Osteocyte (in vitro differentiated cells): ENCODE measurements at regions not wholly inside any gene's neighbourhood (a gene's known extent, or its start where the extent isn't known, plus 50 kb on each side); places are given as distances from the start of the nearest gene placed in this dataset.

Experiments
- DNase-seq: peaks from one replicate; pipeline ENCODE4 v3.0.0; 2021; ENCODE audit warnings: mixed read lengths; ENCODE audit not compliant: unreplicated experiment; ENCODE audit errors: extremely low spot score
- H3K27ac Mint-ChIP-seq: one replicate; pipeline ENCODE4 v1.8.0; 2021; ENCODE audit warnings: mild to moderate bottlenecking, mixed read lengths; ENCODE audit not compliant: unreplicated experiment
- H3K27me3 Mint-ChIP-seq: one replicate; pipeline ENCODE4 v1.8.0; 2021; ENCODE audit warnings: mixed read lengths; ENCODE audit not compliant: unreplicated experiment
- H3K36me3 Mint-ChIP-seq: one replicate; pipeline ENCODE4 v1.8.0; 2021; ENCODE audit warnings: mixed read lengths; ENCODE audit not compliant: unreplicated experiment
- H3K4me1 Mint-ChIP-seq: one replicate; pipeline ENCODE4 v1.8.0; 2021; ENCODE audit warnings: mixed read lengths; ENCODE audit not compliant: unreplicated experiment
- H3K4me3 Mint-ChIP-seq: one replicate; pipeline ENCODE4 v1.8.0; 2021; ENCODE audit warnings: mild to moderate bottlenecking, moderate library complexity, mixed read lengths; ENCODE audit not compliant: unreplicated experiment
- H3K9me3 Mint-ChIP-seq: one replicate; pipeline ENCODE4 v1.8.0; 2021; ENCODE audit warnings: mixed read lengths; ENCODE audit not compliant: unreplicated experiment
- CTCF ChIP-seq: fragments of 200-600 bp; sonication (generic); IDR thresholded peaks from 2 replicates; pipeline ENCODE4 v1.5.0; 2021; ENCODE audit warnings: antibody characterized with exemption, mild to moderate bottlenecking, moderate library complexity

- no peaks in the 10 kb centered on the region for H3K9me3 Mint-ChIP-seq
- no peak for TF ChIP-seq CTCF
- H3K27me3 Mint-ChIP-seq = no peaks in the 10 kb centered on the region
- no peak for DNase-seq
- no peak overlapping the region for H3K27ac Mint-ChIP-seq
- H3K36me3 Mint-ChIP-seq = no peaks in the 10 kb centered on the region
- no peak overlapping the region for H3K4me3 Mint-ChIP-seq
- H3K4me1 Mint-ChIP-seq = no peaks in the 10 kb centered on the region
Measured at GRCh38 chr18:1578505-1578904, 673.8 kb downstream of the ADCYAP1 start.

- Mint-ChIP-seq H3K36me3 (no peaks in the 10 kb centered on the region), H3K9me3 (no peaks in the 10 kb centered on the region), H3K4me3 (no peak overlapping the region), H3K27me3 (peaks cover 2% of the 10 kb centered on the region), H3K4me1 (no peaks in the 10 kb centered on the region), H3K27ac (no peak overlapping the region)
- TF ChIP-seq CTCF = no peak
- DNase-seq = no peak
Measured at GRCh38 chr18:1581581-1581980, 676.9 kb downstream of the ADCYAP1 start.

DNA sequence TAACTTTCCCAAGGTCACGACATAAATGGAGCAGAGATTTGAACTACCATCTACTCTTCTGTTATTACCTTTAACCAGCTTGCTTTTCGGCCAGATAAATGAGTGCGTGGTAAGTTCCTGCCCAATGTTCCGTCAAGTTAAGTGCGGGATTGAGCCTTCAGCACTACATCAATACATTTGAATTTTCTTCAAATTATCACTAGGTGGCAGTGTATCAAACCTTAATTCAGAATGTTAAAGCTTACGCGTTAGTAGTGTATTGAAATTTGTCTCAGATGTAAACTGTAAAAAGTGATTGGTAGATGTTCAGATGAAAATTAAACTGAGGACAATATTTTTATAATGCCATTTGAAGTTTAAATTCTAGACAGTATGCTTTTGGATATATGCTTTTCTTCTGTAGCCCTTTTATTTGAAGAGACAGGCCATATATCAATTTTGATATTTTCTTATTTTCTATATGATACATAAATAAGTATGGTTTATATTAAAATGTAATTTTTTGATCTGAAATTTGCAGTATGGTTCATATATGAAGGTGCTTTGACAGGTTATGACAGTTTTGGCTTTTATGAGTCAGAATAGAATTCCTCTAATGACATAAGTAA is 681.3 kb downstream of the ADCYAP1 start:
- peaks cover 2% of the 10 kb centered on the region for H3K27me3 Mint-ChIP-seq
- H3K4me3 Mint-ChIP-seq = no peak overlapping the region
- H3K9me3 Mint-ChIP-seq = no peaks in the 10 kb centered on the region
- H3K27ac Mint-ChIP-seq = no peak overlapping the region
- no peak for DNase-seq
- no peaks in the 10 kb centered on the region for H3K36me3 Mint-ChIP-seq
- TF ChIP-seq CTCF = peak; percentile 66
- H3K4me1 Mint-ChIP-seq = no peaks in the 10 kb centered on the region

GRCh38 chr18:1593091-1593490 is 688.4 kb downstream of the ADCYAP1 start:
- no peak for TF ChIP-seq CTCF
- no peaks in the 10 kb centered on the region for H3K9me3 Mint-ChIP-seq
- H3K4me3 Mint-ChIP-seq = no peak overlapping the region
- H3K27me3 Mint-ChIP-seq = no peaks in the 10 kb centered on the region
- no peaks in the 10 kb centered on the region for H3K4me1 Mint-ChIP-seq
- H3K27ac Mint-ChIP-seq = no peak overlapping the region
- H3K36me3 Mint-ChIP-seq = no peaks in the 10 kb centered on the region
- no peak for DNase-seq

DNA sequence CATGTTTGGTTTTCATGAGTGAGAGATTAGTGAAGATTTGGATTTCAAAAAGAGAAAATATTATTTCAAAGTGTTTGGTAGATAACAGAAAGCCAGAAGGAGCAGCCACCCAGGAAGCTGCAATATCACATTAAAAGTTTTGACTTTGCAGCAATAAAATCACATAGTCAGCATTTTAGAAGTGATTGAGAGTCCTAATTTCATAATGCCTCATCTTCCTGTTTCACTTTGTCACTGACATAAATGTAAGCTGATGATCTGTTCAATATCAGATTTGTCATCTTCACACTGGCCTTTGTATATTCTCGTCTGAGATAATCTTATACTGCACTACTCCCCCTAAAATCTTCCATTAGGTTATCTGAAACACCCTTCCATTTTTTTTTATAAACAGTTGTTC is 690.5 kb downstream of the ADCYAP1 start:
- H3K27me3 Mint-ChIP-seq = no peaks in the 10 kb centered on the region
- H3K36me3 Mint-ChIP-seq = no peaks in the 10 kb centered on the region
- H3K4me1 Mint-ChIP-seq = no peaks in the 10 kb centered on the region
- DNase-seq = no peak
- H3K27ac Mint-ChIP-seq = no peak overlapping the region
- TF ChIP-seq CTCF = no peak
- H3K4me3 Mint-ChIP-seq = no peak overlapping the region
- no peaks in the 10 kb centered on the region for H3K9me3 Mint-ChIP-seq
